ENCODE measurements at regions not wholly inside any gene's neighbourhood (a gene's known extent, or its start where the extent isn't known, plus 50 kb on each side); places are given as distances from the start of the nearest gene placed in this dataset.

DNA sequence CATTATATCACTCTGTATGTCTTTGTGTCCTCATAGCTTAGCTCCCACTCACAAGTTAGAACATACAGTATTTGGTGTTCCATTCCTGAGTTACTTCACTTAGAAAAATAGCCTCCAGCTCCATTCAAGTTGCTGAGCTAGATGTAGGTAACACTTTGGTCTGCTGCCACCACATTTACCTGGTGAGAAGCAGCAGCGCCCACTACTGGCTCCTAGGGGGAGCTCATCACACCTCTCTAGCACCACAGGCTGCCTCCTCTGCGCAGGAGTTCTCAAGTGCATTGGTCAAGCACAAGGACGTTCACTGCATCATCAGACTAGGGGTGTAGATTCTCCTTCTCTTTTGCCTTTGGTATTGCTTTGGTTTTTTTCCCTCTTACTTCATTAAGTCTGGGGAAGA lies 530.9 kb upstream of the AUTS2 start:
- Histone ChIP-seq H3K4me3 (ENCODE audit: low read length in 3 of 3) (no peak overlapping the region), H3K27me3 (ENCODE audit: control insufficient read depth, insufficient read depth, low read length) (no peaks in the 10 kb centered on the region), H3K27ac (ENCODE audit: low read depth in 2 of 2, low read length in 2 of 2) (no peak overlapping the region), H3K9ac (ENCODE audit: low read length in 3 of 3) (no peak overlapping the region), H3K36me3 (ENCODE audit: control insufficient read depth in 2 of 3, insufficient read depth in 3 of 3, low read length in 3 of 3) (no peaks in the 10 kb centered on the region), H3K9me3 (ENCODE audit: control insufficient read depth in 2 of 3, insufficient read depth in 1 of 3, low read length in 3 of 3) (peaks cover 0 to under 1% (median 0%) of the 10 kb centered on the region in 3 donors), H3K4me1 (ENCODE audit: control insufficient read depth in 2 of 3, insufficient read depth in 2 of 3, low read depth in 1 of 3, low read length in 3 of 3) (no peaks in the 10 kb centered on the region)
- FAIRE-seq (no peak), DNase-seq (peak in 3 of 5 donors; percentile 17 to 40 (median 37))
- intact Hi-C loops (cut with DNase I), result no loop called here
- TF ChIP-seq, protein P1, sequence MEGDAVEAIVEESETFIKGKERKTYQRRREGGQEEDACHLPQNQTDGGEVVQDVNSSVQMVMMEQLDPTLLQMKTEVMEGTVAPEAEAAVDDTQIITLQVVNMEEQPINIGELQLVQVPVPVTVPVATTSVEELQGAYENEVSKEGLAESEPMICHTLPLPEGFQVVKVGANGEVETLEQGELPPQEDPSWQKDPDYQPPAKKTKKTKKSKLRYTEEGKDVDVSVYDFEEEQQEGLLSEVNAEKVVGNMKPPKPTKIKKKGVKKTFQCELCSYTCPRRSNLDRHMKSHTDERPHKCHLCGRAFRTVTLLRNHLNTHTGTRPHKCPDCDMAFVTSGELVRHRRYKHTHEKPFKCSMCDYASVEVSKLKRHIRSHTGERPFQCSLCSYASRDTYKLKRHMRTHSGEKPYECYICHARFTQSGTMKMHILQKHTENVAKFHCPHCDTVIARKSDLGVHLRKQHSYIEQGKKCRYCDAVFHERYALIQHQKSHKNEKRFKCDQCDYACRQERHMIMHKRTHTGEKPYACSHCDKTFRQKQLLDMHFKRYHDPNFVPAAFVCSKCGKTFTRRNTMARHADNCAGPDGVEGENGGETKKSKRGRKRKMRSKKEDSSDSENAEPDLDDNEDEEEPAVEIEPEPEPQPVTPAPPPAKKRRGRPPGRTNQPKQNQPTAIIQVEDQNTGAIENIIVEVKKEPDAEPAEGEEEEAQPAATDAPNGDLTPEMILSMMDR (IDR thresholded peaks at IDR 0.05; ENCODE audit: borderline replicate concordance, extremely low read depth, insufficient read depth), result peak; percentile 45

DNA sequence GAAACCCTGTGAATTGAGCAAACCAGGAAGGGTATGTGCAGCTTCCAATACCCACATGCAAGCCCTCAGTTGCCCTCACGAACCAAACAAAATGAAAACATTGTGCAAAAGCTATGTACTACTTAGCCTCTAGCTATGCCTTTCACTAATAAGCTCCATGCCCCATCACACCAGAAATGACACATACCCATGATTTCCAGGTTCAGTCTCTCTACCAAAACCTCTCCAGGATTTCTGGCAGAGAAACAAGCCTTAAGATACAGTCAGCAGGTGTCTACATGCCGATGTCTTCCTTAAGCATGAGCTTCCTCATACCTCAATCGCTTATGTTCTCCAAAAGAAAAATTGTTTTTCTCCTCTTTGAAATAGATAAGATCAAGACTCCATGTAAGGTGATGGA lies 527.8 kb upstream of the AUTS2 start:
- FAIRE-seq (no peak), DNase-seq (no peak)
- H3K36me3 ChIP-seq (ENCODE audit: control insufficient read depth in 2 of 3, insufficient read depth in 3 of 3, low read length in 3 of 3), result no peaks in the 10 kb centered on the region
- no peaks in the 10 kb centered on the region for H3K4me1 ChIP-seq (ENCODE audit: control insufficient read depth in 2 of 3, insufficient read depth in 2 of 3, low read depth in 1 of 3, low read length in 3 of 3)
- TF ChIP-seq, protein P1 (IDR thresholded peaks at IDR 0.05; ENCODE audit: borderline replicate concordance, extremely low read depth, insufficient read depth), result no peak
- no peaks in the 10 kb centered on the region for H3K9me3 ChIP-seq (ENCODE audit: control insufficient read depth in 2 of 3, insufficient read depth in 1 of 3, low read length in 3 of 3)
- H3K27me3 ChIP-seq (ENCODE audit: control insufficient read depth, insufficient read depth, low read length), result no peaks in the 10 kb centered on the region
- intact Hi-C loops (cut with DNase I), result no loop called here
- H3K4me3 ChIP-seq (ENCODE audit: low read length in 3 of 3), result no peak overlapping the region
- H3K27ac ChIP-seq (ENCODE audit: low read depth in 2 of 2, low read length in 2 of 2), result no peak overlapping the region
- H3K9ac ChIP-seq (ENCODE audit: low read length in 3 of 3), result no peak overlapping the region

DNA sequence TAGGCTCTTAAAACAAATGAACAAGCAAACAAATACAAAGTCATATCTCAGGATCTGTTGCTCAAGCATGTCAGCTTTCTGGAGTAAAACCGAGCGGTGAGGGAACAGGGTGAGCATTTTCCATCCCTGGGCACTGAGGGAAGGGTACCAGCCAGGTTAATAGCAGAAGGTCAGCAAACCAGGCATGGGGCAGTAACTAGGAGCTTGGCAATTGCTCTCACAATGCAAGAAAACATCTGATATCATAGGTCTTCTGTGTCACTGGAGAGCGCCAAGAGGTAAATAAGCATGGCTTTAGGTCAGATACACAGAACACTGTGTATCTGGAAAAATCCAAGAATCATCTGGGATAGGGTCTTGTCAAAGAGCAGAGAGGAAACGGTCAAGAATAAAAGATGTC lies 521.7 kb upstream of the AUTS2 start:
- H3K9me3 ChIP-seq (ENCODE audit: control insufficient read depth in 2 of 3, insufficient read depth in 1 of 3, low read length in 3 of 3), result no peaks in the 10 kb centered on the region
- no peaks in the 10 kb centered on the region for H3K36me3 ChIP-seq (ENCODE audit: control insufficient read depth in 2 of 3, insufficient read depth in 3 of 3, low read length in 3 of 3)
- FAIRE-seq (no peak), DNase-seq (no peak)
- TF ChIP-seq, protein P1 (IDR thresholded peaks at IDR 0.05; ENCODE audit: borderline replicate concordance, extremely low read depth, insufficient read depth), result no peak
- H3K27ac ChIP-seq (ENCODE audit: low read depth in 2 of 2, low read length in 2 of 2), result no peak overlapping the region
- H3K4me1 ChIP-seq (ENCODE audit: control insufficient read depth in 2 of 3, insufficient read depth in 2 of 3, low read depth in 1 of 3, low read length in 3 of 3), result peaks cover 0 to 2% (median 0%) of the 10 kb centered on the region in 3 donors
- intact Hi-C loops (cut with DNase I), result no loop called here
- H3K4me3 ChIP-seq (ENCODE audit: low read length in 3 of 3), result no peak overlapping the region
- H3K27me3 ChIP-seq (ENCODE audit: control insufficient read depth, insufficient read depth, low read length), result no peaks in the 10 kb centered on the region
- no peak overlapping the region for H3K9ac ChIP-seq (ENCODE audit: low read length in 3 of 3)

Measured in kidney (tissue), 13 donors.